Lung (tissue), 11 donors: ENCODE measurements at regions not wholly inside any gene's neighbourhood (a gene's known extent, or its start where the extent isn't known, plus 50 kb on each side); places are given as distances from the start of the nearest gene placed in this dataset.

Source experiments
- ATAC-seq: fragments of 200-7000 bp; cut with Tn5 transposase; one replicate; pipeline ENCODE4 v1.9.1; 2020; ENCODE audit warnings: moderate number of reproducible peaks; ENCODE audit not compliant: insufficient read depth, low FRiP score
- DNase-seq, 3 donors: peaks; one replicate each; pipeline ENCODE4 v3.0.0-alpha.2; 2013 to 2017
- H3K27ac ChIP-seq, 2 donors: one replicate each; pipeline ENCODE4 v1.5.1; 2013; ENCODE audit warnings: mild to moderate bottlenecking in 2 of 2, moderate library complexity in 2 of 2, control low read depth in 1 of 2, inconsistent platforms in 1 of 2, low read depth in 1 of 2, low read length in 1 of 2
- H3K27me3 ChIP-seq, 3 donors: one replicate each; pipeline ENCODE4 v1.5.1; 2013; ENCODE audit warnings: low read length in 2 of 3; ENCODE audit not compliant: control insufficient read depth in 3 of 3, insufficient read depth in 3 of 3
- H3K36me3 ChIP-seq, 4 donors: one replicate each; pipeline ENCODE4 v1.5.1; 2013; ENCODE audit warnings: low read length in 4 of 4, mild to moderate bottlenecking in 1 of 4, moderate library complexity in 1 of 4; ENCODE audit not compliant: control insufficient read depth in 4 of 4, insufficient read depth in 4 of 4
- H3K4me1 ChIP-seq, 5 donors: one replicate each; pipeline ENCODE4 v1.5.1; 2013; ENCODE audit warnings: low read length in 5 of 5, mild to moderate bottlenecking in 2 of 5, moderate library complexity in 1 of 5; ENCODE audit not compliant: control insufficient read depth in 5 of 5, insufficient read depth in 5 of 5
- H3K4me3 ChIP-seq: one replicate; pipeline ENCODE4 v1.5.1; 2013; ENCODE audit warnings: mild to moderate bottlenecking, control low read depth, moderate library complexity
- H3K9ac ChIP-seq, 2 donors: one replicate each; pipeline ENCODE4 v1.5.1; 2013; ENCODE audit warnings: low read length in 2 of 2, control low read depth in 1 of 2; ENCODE audit not compliant: insufficient read depth in 1 of 2
- H3K9me3 ChIP-seq, 4 donors: one replicate each; pipeline ENCODE4 v1.5.1; 2013; ENCODE audit warnings: low read length in 3 of 4, mild to moderate bottlenecking in 1 of 4, moderate library complexity in 1 of 4; ENCODE audit not compliant: control insufficient read depth in 4 of 4, insufficient read depth in 3 of 4
- WGBS, 2 donors: extraction: QIAGEN DNeasy Blood & Tissue Kit; methylation state at CpG; one replicate each; pipeline ENCODE4 v1.1.7; 2013; 5-methylcytosine and 5-hydroxymethylcytosine counted together
- TF ChIP-seq, protein P1 (sequence below): IDR thresholded peaks from 2 replicates; pipeline ENCODE4 v1.5.1; 2012; ENCODE audit warnings: mild to moderate bottlenecking; ENCODE audit errors: control extremely low read depth, extremely low read depth
- donor health status: control.
- donor health status: control.
- donor health status: Bipolar disorder and iron deficiency.
- donor health status: healthy.
- donor health status: DM: yes; HTN: yes; CAD: no.

- TF ChIP-seq, protein P1, sequence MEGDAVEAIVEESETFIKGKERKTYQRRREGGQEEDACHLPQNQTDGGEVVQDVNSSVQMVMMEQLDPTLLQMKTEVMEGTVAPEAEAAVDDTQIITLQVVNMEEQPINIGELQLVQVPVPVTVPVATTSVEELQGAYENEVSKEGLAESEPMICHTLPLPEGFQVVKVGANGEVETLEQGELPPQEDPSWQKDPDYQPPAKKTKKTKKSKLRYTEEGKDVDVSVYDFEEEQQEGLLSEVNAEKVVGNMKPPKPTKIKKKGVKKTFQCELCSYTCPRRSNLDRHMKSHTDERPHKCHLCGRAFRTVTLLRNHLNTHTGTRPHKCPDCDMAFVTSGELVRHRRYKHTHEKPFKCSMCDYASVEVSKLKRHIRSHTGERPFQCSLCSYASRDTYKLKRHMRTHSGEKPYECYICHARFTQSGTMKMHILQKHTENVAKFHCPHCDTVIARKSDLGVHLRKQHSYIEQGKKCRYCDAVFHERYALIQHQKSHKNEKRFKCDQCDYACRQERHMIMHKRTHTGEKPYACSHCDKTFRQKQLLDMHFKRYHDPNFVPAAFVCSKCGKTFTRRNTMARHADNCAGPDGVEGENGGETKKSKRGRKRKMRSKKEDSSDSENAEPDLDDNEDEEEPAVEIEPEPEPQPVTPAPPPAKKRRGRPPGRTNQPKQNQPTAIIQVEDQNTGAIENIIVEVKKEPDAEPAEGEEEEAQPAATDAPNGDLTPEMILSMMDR: no peak
- WGBS, 2 donors: 75 to 85% methylated on average over 6 of the region's 6 CpGs
These were observed 360.5 kb downstream of the BUD13 start for GRCh38 chr11:116412118-116412889.

DNA sequence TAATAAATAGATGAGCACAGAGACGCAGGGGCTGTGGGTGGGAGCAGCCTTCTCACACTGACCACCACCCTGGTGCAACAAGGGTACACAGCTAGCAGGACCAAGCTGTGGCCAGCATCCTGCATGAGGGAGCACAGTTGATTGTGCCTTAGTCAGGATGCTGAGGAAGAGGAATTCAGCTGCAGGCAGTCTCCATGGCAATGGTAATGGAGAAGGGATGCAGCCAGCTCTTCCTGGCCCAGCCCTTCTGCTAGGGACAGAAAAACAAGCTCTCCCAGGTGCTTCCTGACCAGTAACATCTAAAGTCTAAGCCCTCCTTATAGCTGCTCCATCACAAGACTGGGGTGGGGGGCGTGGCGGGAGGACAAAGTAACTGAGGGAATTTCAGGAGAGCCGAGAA lies 363.5 kb downstream of the BUD13 start:
- 87 to 91% methylated on average over 4 of the region's 4 CpGs for WGBS, 2 donors
- H3K9ac ChIP-seq: no peak overlapping the region
- no peak overlapping the region for H3K4me3 ChIP-seq

More at GRCh38 chr11:116412118-116412889, 360.5 kb downstream of the BUD13 start:
- ATAC-seq: no peak
- no peaks in the 10 kb centered on the region for H3K9me3 ChIP-seq
- H3K4me1 ChIP-seq: peaks cover 0 to 6% (median 0%) of the 10 kb centered on the region in 5 donors
- H3K4me3 ChIP-seq: no peak overlapping the region
- DNase-seq: no peak
- H3K9ac ChIP-seq: no peak overlapping the region
- H3K27me3 ChIP-seq: no peaks in the 10 kb centered on the region
- no peaks in the 10 kb centered on the region for H3K36me3 ChIP-seq
- no peak overlapping the region for H3K27ac ChIP-seq

DNA sequence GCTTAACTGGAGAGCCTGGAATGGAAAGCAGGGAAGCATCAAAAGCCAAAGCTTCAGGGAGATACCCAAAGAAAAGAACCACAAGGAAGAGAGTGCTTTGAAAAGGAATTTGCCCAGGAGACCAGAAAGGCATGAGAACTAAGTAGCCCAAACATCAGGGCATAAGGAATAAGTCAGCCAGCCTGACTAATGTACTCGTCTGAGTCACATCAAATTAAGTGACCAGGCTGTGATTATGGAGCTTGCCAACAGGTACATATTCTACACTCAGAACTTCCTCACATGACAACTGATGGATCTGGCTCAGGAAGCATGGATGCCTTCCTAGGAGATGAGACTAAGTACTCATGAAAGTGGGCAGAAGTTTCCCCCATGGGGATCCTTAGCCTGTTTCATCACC lies 366.7 kb downstream of the BUD13 start:
- no peak for ATAC-seq
- Histone ChIP-seq H3K27ac (no peak overlapping the region), H3K4me1 (no peaks in the 10 kb centered on the region), H3K27me3 (no peaks in the 10 kb centered on the region), H3K9me3 (no peaks in the 10 kb centered on the region), H3K9ac (no peak overlapping the region), H3K4me3 (no peak overlapping the region), H3K36me3 (no peaks in the 10 kb centered on the region)
- DNase-seq: no peak
- 76 to 78% methylated on average over 1 of the region's 1 CpG for WGBS, 2 donors
- TF ChIP-seq, protein P1: no peak

More for the DNA sequence above, 363.5 kb downstream of the BUD13 start:
- Histone ChIP-seq H3K4me1 (peaks cover 0 to 4% (median 0%) of the 10 kb centered on the region in 5 donors), H3K9me3 (no peaks in the 10 kb centered on the region), H3K36me3 (no peaks in the 10 kb centered on the region), H3K27ac (no peak overlapping the region), H3K27me3 (no peaks in the 10 kb centered on the region)
- TF ChIP-seq, protein P1: no peak
- no peak for DNase-seq
- ATAC-seq: no peak

DNA sequence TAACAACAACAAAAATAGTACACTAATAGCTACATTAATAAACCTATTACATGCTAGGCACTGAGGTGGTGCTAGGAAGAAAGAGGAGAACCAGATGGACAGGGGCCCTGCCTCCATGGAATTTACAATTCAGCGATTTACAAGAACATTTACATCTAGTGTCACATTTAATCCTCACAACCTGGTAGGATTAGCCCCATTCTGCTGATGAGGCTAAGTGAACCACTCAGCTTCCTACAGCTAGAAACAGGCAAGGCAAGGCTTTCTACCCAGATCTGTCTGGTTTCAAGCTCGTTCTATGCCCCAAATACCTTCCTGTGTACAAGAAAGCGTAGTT lies 368.4 kb downstream of the BUD13 start:
- TF ChIP-seq, protein P1: no peak
- H3K4me3 ChIP-seq: no peak overlapping the region
- no peaks in the 10 kb centered on the region for H3K36me3 ChIP-seq
- H3K9ac ChIP-seq: no peak overlapping the region
- 75 to 83% methylated on average over 3 of the region's 3 CpGs for WGBS, 2 donors
- H3K27me3 ChIP-seq: no peaks in the 10 kb centered on the region
- no peak overlapping the region for H3K27ac ChIP-seq
- ATAC-seq (no peak), DNase-seq (no peak)
- no peaks in the 10 kb centered on the region for H3K9me3 ChIP-seq
- no peaks in the 10 kb centered on the region for H3K4me1 ChIP-seq
